CD4-positive, alpha-beta T cell (primary cell): ENCODE measurements at regions not wholly inside any gene's neighbourhood (a gene's known extent, or its start where the extent isn't known, plus 50 kb on each side); places are given as distances from the start of the nearest gene placed in this dataset.

Source experiments
- ATAC-seq: fragments of 200-7000 bp; cut with Tn5 transposase; one replicate; pipeline ENCODE4 v1.10.0; 2022; ENCODE audit warnings: mild to moderate bottlenecking; ENCODE audit not compliant: poor library complexity
- CTCF ChIA-PET: fragments of 350-600 bp; sonication (Branson Sonifier 250); formaldehyde crosslinking; loops from one replicate; lab custom pipeline; 2021; ENCODE audit warnings: antibody characterized with exemption, inconsistent platforms; lab: Charles Lee
- POLR2A ChIA-PET: fragments of 350-600 bp; sonication (Branson Sonifier 250); formaldehyde crosslinking; loops from one replicate; lab custom pipeline; 2021; ENCODE audit warnings: antibody characterized with exemption, inconsistent platforms; lab: Charles Lee
- DNase-seq, 14 experiments: peaks; one replicate each; pipeline ENCODE4 v3.0.0-alpha.2; 2013 to 2020; ENCODE audit warnings: mixed read lengths in 2 of 14
- H3K27ac ChIP-seq, 2 donors: one replicate each; pipeline versions ENCODE4 v1.5.1 to v1.7.0; 2013; ENCODE audit warnings: low read length in 2 of 2, low read depth in 1 of 2, mild to moderate bottlenecking in 1 of 2
- H3K27me3 ChIP-seq, 2 experiments: 1 replicate in 1 of 2; 2 replicates in 1 of 2; pipeline versions ENCODE4 v1.6.1 to v1.7.0; 2013; ENCODE audit warnings: low read length in 2 of 2, control low read depth in 1 of 2, mild to moderate bottlenecking in 1 of 2, moderate library complexity in 1 of 2; ENCODE audit not compliant: insufficient read depth in 2 of 2, control insufficient read depth in 1 of 2
- H3K36me3 ChIP-seq: one replicate; pipeline ENCODE4 v1.6.1; 2013; ENCODE audit warnings: low read length, control low read depth; ENCODE audit not compliant: insufficient read depth
- H3K4me1 ChIP-seq: one replicate; pipeline ENCODE4 v1.6.1; 2013; ENCODE audit warnings: low read length, control low read depth; ENCODE audit not compliant: insufficient read depth
- H3K4me3 ChIP-seq: one replicate; pipeline ENCODE4 v1.5.1; 2013; ENCODE audit warnings: mild to moderate bottlenecking, low read length, moderate library complexity
- H3K9me3 ChIP-seq, 2 experiments: 1 replicate in 1 of 2; 2 replicates in 1 of 2; pipeline versions ENCODE4 v1.6.1 to v1.7.0; 2013; ENCODE audit warnings: low read length in 2 of 2, mild to moderate bottlenecking in 2 of 2, control low read depth in 1 of 2, moderate library complexity in 1 of 2; ENCODE audit not compliant: control insufficient read depth in 1 of 2, insufficient read depth in 1 of 2
- H3K27ac Mint-ChIP-seq: one replicate; pipeline ENCODE4 v1.8.0; 2020; ENCODE audit warnings: mixed read lengths
- H3K27me3 Mint-ChIP-seq: one replicate; pipeline ENCODE4 v1.8.0; 2021; ENCODE audit warnings: mixed read lengths
- H3K36me3 Mint-ChIP-seq: one replicate; pipeline ENCODE4 v1.8.0; 2021; ENCODE audit warnings: low read depth, mixed read lengths
- H3K4me1 Mint-ChIP-seq: one replicate; pipeline ENCODE4 v1.8.0; 2021; ENCODE audit warnings: low read depth, mixed read lengths
- H3K4me3 Mint-ChIP-seq: one replicate; pipeline ENCODE4 v1.8.0; 2020; ENCODE audit warnings: mild to moderate bottlenecking, mixed read lengths
- H3K9me3 Mint-ChIP-seq: one replicate; pipeline ENCODE4 v1.8.0; 2020; ENCODE audit warnings: mixed read lengths
- intact Hi-C, 2 experiments: fragments of 100-400 bp; cut with DNase I in 1 of 2; cut with micrococcal nuclease in 1 of 2; formaldehyde crosslinking; loops; one replicate each; pipeline versions ENCODE4 v1.15.1 to v1.9.0; 2023 to 2025; cut with DNase I, micrococcal nuclease
- TF ChIP-seq, protein P1 (sequence below): fragments of 200-600 bp; IDR thresholded peaks from one replicate; pipeline ENCODE4 v1.8.0; 2022; ENCODE audit warnings: antibody characterized with exemption, mild to moderate bottlenecking

DNA sequence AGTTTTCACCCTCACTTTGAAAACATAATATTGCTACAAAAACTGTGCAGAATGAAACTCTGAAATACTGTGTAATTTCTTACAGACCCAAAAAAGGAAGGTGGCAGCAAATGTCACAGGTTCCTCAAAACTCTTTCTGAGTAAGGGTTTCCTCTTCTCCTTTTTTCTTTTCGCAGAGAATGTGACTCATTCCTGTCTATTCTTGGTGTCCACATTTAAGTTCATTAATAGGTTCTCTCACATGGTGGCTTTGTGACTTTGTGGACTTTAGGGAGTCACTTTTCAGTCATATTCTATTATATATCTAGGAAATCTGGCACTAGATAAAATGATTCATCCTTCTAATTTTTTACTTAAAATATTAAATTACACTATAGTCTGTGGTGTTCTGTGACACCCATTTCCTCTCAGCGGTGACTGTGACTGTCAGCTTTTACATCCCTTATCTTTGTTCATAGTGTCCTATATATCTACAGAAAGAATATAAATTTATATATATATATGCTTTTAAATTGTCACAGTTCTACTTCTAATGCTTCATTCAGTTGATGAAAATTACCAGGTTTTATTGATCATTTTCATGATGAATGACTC is 126.8 kb upstream of the HCRTR2 start:
- peak in 3 of 14 experiments; percentile 7 to 40 (median 33) for DNase-seq
- no peak overlapping the region for H3K27ac ChIP-seq
- no peaks in the 10 kb centered on the region for H3K27me3 ChIP-seq
- TF ChIP-seq, protein P1, sequence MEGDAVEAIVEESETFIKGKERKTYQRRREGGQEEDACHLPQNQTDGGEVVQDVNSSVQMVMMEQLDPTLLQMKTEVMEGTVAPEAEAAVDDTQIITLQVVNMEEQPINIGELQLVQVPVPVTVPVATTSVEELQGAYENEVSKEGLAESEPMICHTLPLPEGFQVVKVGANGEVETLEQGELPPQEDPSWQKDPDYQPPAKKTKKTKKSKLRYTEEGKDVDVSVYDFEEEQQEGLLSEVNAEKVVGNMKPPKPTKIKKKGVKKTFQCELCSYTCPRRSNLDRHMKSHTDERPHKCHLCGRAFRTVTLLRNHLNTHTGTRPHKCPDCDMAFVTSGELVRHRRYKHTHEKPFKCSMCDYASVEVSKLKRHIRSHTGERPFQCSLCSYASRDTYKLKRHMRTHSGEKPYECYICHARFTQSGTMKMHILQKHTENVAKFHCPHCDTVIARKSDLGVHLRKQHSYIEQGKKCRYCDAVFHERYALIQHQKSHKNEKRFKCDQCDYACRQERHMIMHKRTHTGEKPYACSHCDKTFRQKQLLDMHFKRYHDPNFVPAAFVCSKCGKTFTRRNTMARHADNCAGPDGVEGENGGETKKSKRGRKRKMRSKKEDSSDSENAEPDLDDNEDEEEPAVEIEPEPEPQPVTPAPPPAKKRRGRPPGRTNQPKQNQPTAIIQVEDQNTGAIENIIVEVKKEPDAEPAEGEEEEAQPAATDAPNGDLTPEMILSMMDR = no peak
- peaks cover 2% of the 10 kb centered on the region for H3K9me3 Mint-ChIP-seq
- ATAC-seq = no peak
- H3K27me3 Mint-ChIP-seq = no peaks in the 10 kb centered on the region
- no peak overlapping the region for H3K27ac Mint-ChIP-seq
- CTCF ChIA-PET = no interaction called here
- no peaks in the 10 kb centered on the region for H3K36me3 Mint-ChIP-seq
- intact Hi-C loops = no loop called here
- H3K4me1 Mint-ChIP-seq = no peaks in the 10 kb centered on the region
- H3K4me3 ChIP-seq = no peak overlapping the region
- no peaks in the 10 kb centered on the region for H3K4me1 ChIP-seq
- POLR2A ChIA-PET = no interaction called here
- no peaks in the 10 kb centered on the region for H3K36me3 ChIP-seq
- H3K9me3 ChIP-seq = peaks cover 0 to 4% of the 10 kb centered on the region in 2 experiments
- no peak overlapping the region for H3K4me3 Mint-ChIP-seq

DNA sequence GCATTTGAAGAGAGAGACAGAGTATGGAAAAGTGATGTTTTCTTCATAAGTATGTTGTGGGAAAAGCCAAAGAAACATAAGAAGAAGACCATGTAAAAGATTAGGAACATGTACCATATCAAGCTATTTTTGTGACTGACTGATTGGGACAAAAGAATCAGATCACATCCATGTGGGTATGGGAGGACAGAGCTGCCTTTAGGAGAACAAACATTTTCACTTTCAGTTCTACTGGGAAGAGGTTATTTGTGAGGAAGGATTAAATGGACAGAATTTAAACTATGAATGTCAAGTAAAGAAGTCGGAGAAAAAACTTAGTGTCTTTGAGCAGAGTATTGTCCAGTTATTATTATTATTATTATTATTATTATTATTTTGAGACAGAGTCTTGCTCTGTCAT is 124.4 kb upstream of the HCRTR2 start:
- intact Hi-C loops = no loop called here
- no peak overlapping the region for H3K27ac Mint-ChIP-seq
- ATAC-seq (no peak), DNase-seq (no peak)
- H3K36me3 Mint-ChIP-seq = no peaks in the 10 kb centered on the region
- H3K4me3 ChIP-seq = no peak overlapping the region
- H3K4me1 Mint-ChIP-seq = no peaks in the 10 kb centered on the region
- no peaks in the 10 kb centered on the region for H3K9me3 Mint-ChIP-seq
- no peak overlapping the region for H3K4me3 Mint-ChIP-seq
- TF ChIP-seq, protein P1 = no peak
- H3K27me3 ChIP-seq = no peaks in the 10 kb centered on the region
- no peaks in the 10 kb centered on the region for H3K36me3 ChIP-seq
- no peak overlapping the region for H3K27ac ChIP-seq
- H3K9me3 ChIP-seq = peaks cover 0 to 4% of the 10 kb centered on the region in 2 experiments
- no peaks in the 10 kb centered on the region for H3K27me3 Mint-ChIP-seq
- H3K4me1 ChIP-seq = no peaks in the 10 kb centered on the region
- ChIA-PET POLR2A (no interaction called here), CTCF (no interaction called here)

GRCh38 chr6:55052846-55053245 is 121.5 kb upstream of the HCRTR2 start:
- DNase-seq (no peak), ATAC-seq (no peak)
- TF ChIP-seq, protein P1 = no peak
- ChIA-PET CTCF (no interaction called here), POLR2A (no interaction called here)
- H3K9me3 Mint-ChIP-seq = peaks cover 6% of the 10 kb centered on the region
- H3K27me3 Mint-ChIP-seq = no peaks in the 10 kb centered on the region
- H3K27ac Mint-ChIP-seq = no peak overlapping the region
- H3K4me1 ChIP-seq = no peaks in the 10 kb centered on the region
- no peaks in the 10 kb centered on the region for H3K36me3 ChIP-seq
- no peaks in the 10 kb centered on the region for H3K4me1 Mint-ChIP-seq
- H3K36me3 Mint-ChIP-seq = no peaks in the 10 kb centered on the region
- no peak overlapping the region for H3K27ac ChIP-seq
- peaks cover 0 to 3% of the 10 kb centered on the region in 2 experiments for H3K9me3 ChIP-seq
- H3K4me3 Mint-ChIP-seq = no peak overlapping the region
- no peak overlapping the region for H3K4me3 ChIP-seq
- intact Hi-C loops = no loop called here
- H3K27me3 ChIP-seq = no peaks in the 10 kb centered on the region
